HCT116 (cell line): ENCODE measurements at regions not wholly inside any gene's neighbourhood (a gene's known extent, or its start where the extent isn't known, plus 50 kb on each side); places are given as distances from the start of the nearest gene placed in this dataset.

Source experiments
- CBX3 ChIP-seq: IDR thresholded peaks from 2 replicates; pipeline ENCODE4 v1.6.1; 2012; ENCODE audit warnings: low read depth
- EZH2 ChIP-seq: fragments of 200-600 bp; sonication (generic); IDR thresholded peaks from 2 replicates; pipeline ENCODE4 v1.6.1; 2017; ENCODE audit warnings: antibody characterized with exemption, mixed run types
- EZH2phosphoT487 ChIP-seq: fragments of 200-600 bp; IDR thresholded peaks from 2 replicates; pipeline ENCODE4 v1.6.1; 2018; ENCODE audit warnings: antibody characterized with exemption, borderline replicate concordance
- POLR2A ChIP-seq: IDR thresholded peaks from 2 replicates; pipeline ENCODE4 v1.7.0; 2011; ENCODE audit warnings: borderline replicate concordance; ENCODE audit not compliant: insufficient read depth, insufficient read length; ENCODE audit errors: extremely low read depth
- POLR2AphosphoS5 ChIP-seq: IDR thresholded peaks from 2 replicates; pipeline ENCODE4 v1.6.1; 2011; ENCODE audit warnings: mild to moderate bottlenecking, low read depth, low read length, moderate library complexity
- SRF ChIP-seq: IDR thresholded peaks from 2 replicates; pipeline ENCODE4 v1.6.1; 2012; ENCODE audit warnings: low read depth
- TF ChIP-seq, protein P1 (sequence below), 3 experiments: fragments of 200-600 bp in 1 of 3; sonication (generic) in 1 of 3; IDR thresholded peaks in 2 of 3; conservative IDR thresholded peaks in 1 of 3; 2 replicates each; pipeline ENCODE4 v1.5.1; 2012 to 2017; ENCODE audit warnings: low read depth in 2 of 3, low read length in 2 of 3, antibody characterized with exemption in 1 of 3, borderline replicate concordance in 1 of 3, control low read depth in 1 of 3, mild to moderate bottlenecking in 1 of 3, mixed read lengths in 1 of 3, mixed run types in 1 of 3, moderate library complexity in 1 of 3; ENCODE audit not compliant: insufficient read depth in 1 of 3
- TF ChIP-seq, protein P2 (sequence below): IDR thresholded peaks from 2 replicates; pipeline ENCODE4 v1.6.1; 2012

DNA sequence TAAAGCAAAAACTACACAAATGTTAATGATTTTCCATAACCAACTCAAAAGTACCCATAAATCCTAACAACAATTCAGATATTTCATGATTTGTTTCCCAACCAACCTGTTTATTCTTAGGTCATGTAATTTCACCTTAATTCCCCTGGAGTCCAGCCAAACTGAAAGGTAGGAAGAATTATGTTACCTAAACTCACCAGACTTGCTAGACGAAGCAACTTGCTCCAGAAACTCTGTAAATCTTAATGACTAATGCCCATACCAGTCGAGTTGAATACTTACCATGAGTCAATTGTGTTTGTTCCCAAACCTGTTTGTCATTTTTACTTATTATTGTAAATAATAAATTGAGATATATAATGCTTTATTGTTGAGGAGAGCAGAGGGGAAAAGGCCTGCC is 1030.0 kb downstream of the TBL1XR1 start:
- TF ChIP-seq, protein P1, sequence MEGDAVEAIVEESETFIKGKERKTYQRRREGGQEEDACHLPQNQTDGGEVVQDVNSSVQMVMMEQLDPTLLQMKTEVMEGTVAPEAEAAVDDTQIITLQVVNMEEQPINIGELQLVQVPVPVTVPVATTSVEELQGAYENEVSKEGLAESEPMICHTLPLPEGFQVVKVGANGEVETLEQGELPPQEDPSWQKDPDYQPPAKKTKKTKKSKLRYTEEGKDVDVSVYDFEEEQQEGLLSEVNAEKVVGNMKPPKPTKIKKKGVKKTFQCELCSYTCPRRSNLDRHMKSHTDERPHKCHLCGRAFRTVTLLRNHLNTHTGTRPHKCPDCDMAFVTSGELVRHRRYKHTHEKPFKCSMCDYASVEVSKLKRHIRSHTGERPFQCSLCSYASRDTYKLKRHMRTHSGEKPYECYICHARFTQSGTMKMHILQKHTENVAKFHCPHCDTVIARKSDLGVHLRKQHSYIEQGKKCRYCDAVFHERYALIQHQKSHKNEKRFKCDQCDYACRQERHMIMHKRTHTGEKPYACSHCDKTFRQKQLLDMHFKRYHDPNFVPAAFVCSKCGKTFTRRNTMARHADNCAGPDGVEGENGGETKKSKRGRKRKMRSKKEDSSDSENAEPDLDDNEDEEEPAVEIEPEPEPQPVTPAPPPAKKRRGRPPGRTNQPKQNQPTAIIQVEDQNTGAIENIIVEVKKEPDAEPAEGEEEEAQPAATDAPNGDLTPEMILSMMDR (IDR thresholded peaks at IDR 0.05 in 2 of 3, conservative IDR thresholded peaks at IDR 0.05 in 1 of 3; ENCODE audit: borderline replicate concordance in 1 of 3, insufficient read depth in 1 of 3, low read depth in 2 of 3, low read length in 2 of 3), result no peak
- TF ChIP-seq EZH2 (no peak), POLR2AphosphoS5 (no peak), POLR2A (no peak), CBX3 (peak; percentile 53; the same call in 1 of the 2 replicates), SRF (no peak), EZH2phosphoT487 (no peak)
- TF ChIP-seq, protein P2, sequence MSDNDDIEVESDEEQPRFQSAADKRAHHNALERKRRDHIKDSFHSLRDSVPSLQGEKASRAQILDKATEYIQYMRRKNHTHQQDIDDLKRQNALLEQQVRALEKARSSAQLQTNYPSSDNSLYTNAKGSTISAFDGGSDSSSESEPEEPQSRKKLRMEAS, result no peak
